SK-N-SH treated with all-trans-retinoic acid at 6 μM for 48 hours (cell line): ENCODE measurements at regions not wholly inside any gene's neighbourhood (a gene's known extent, or its start where the extent isn't known, plus 50 kb on each side); places are given as distances from the start of the nearest gene placed in this dataset.

ENCODE experiments used
- ATAC-seq: fragments of 200-7000 bp; cut with Tn5 transposase; 3 replicates; pipeline ENCODE4 v1.9.1; 2020; ENCODE audit warnings: mild to moderate bottlenecking, moderate library complexity
- ARNTL ChIP-seq: fragments of 450-650 bp; formaldehyde crosslinking; IDR thresholded peaks from 2 replicates; pipeline ENCODE4 v1.5.0; 2020; ENCODE audit warnings: low read depth, mild to moderate bottlenecking, moderate library complexity, borderline replicate concordance
- BACH2 ChIP-seq: fragments of 250-450 bp; sonication (Bioruptor Pico); IDR thresholded peaks from 2 replicates; pipeline ENCODE4 v1.9.0; 2021; ENCODE audit warnings: mild to moderate bottlenecking, borderline replicate concordance
- CSDC2 ChIP-seq: fragments of 250-450 bp; sonication (Bioruptor Pico); IDR thresholded peaks from 2 replicates; pipeline ENCODE4 v1.5.0; 2020; ENCODE audit warnings: mild to moderate bottlenecking, moderate library complexity
- ESRRG ChIP-seq: fragments of 250-450 bp; sonication (Bioruptor Pico); IDR thresholded peaks from 2 replicates; pipeline ENCODE4 v1.6.1; 2021; ENCODE audit warnings: mild to moderate bottlenecking
- GLIS3 ChIP-seq: fragments of 250-450 bp; sonication (Bioruptor Pico); IDR thresholded peaks from 2 replicates; pipeline ENCODE4 v1.5.0; 2020; ENCODE audit warnings: mild to moderate bottlenecking, moderate library complexity
- ISL1 ChIP-seq: fragments of 250-450 bp; sonication (Bioruptor Pico); IDR thresholded peaks from 2 replicates; pipeline ENCODE4 v2.1.2; 2022; ENCODE audit warnings: mild to moderate bottlenecking, moderate library complexity
- OSR1 ChIP-seq: fragments of 250-450 bp; sonication (Bioruptor Pico); IDR thresholded peaks from 2 replicates; pipeline ENCODE4 v1.8.0; 2022; ENCODE audit warnings: moderate library complexity, mild to moderate bottlenecking, inconsistent platforms
- PATZ1 ChIP-seq: fragments of 250-450 bp; sonication (Bioruptor Pico); IDR thresholded peaks from 2 replicates; pipeline ENCODE4 v1.8.0; 2020; ENCODE audit warnings: mild to moderate bottlenecking, moderate library complexity, borderline replicate concordance
- PPARA ChIP-seq: fragments of 250-450 bp; sonication (Bioruptor Pico); IDR thresholded peaks from 2 replicates; pipeline ENCODE4 v1.5.0; 2020; ENCODE audit warnings: mild to moderate bottlenecking, borderline replicate concordance
- RARB ChIP-seq: fragments of 250-450 bp; sonication (Bioruptor Pico); IDR thresholded peaks from 2 replicates; pipeline ENCODE4 v1.8.0; 2021; ENCODE audit warnings: mild to moderate bottlenecking, moderate library complexity
- SNAI2 ChIP-seq: fragments of 250-450 bp; sonication (Bioruptor Pico); IDR thresholded peaks from 2 replicates; pipeline ENCODE4 v1.5.0; 2020; ENCODE audit warnings: mild to moderate bottlenecking, moderate library complexity
- TCF4 ChIP-seq: fragments of 250-450 bp; sonication (Bioruptor Pico); IDR thresholded peaks from 2 replicates; pipeline ENCODE4 v1.8.0; 2021; ENCODE audit warnings: mild to moderate bottlenecking, moderate library complexity, borderline replicate concordance
- TOX ChIP-seq: fragments of 250-450 bp; sonication (Bioruptor Pico); IDR thresholded peaks from 2 replicates; pipeline ENCODE4 v1.8.0; 2021; ENCODE audit warnings: mild to moderate bottlenecking, moderate library complexity, borderline replicate concordance
- TSHZ2 ChIP-seq: fragments of 250-450 bp; sonication (Bioruptor Pico); IDR thresholded peaks from 2 replicates; pipeline ENCODE4 v1.5.0; 2020; ENCODE audit warnings: mild to moderate bottlenecking, moderate library complexity
- ZC3H10 ChIP-seq: fragments of 250-450 bp; sonication (Bioruptor Pico); IDR thresholded peaks from 2 replicates; pipeline ENCODE4 v1.5.1; 2021; ENCODE audit warnings: mild to moderate bottlenecking, moderate library complexity
- ZFP3 ChIP-seq: fragments of 250-450 bp; sonication (Bioruptor Pico); IDR thresholded peaks from 2 replicates; pipeline ENCODE4 v1.5.0; 2020; ENCODE audit warnings: mild to moderate bottlenecking, moderate library complexity
- ZFP30 ChIP-seq: fragments of 450-650 bp; formaldehyde crosslinking; IDR thresholded peaks from 2 replicates; pipeline ENCODE4 v1.5.0; 2022; ENCODE audit warnings: mild to moderate bottlenecking, moderate library complexity
- ZNF70 ChIP-seq: fragments of 450-650 bp; formaldehyde crosslinking; IDR thresholded peaks from 2 replicates; pipeline ENCODE4 v1.5.0; 2020; ENCODE audit warnings: mild to moderate bottlenecking, moderate library complexity
- ZNF8 ChIP-seq: fragments of 450-650 bp; formaldehyde crosslinking; IDR thresholded peaks from 2 replicates; pipeline ENCODE4 v1.5.0; 2020; ENCODE audit warnings: mild to moderate bottlenecking, moderate library complexity
- TF ChIP-seq, protein P1 (sequence below): fragments of 250-450 bp; sonication (Bioruptor Pico); IDR thresholded peaks from 2 replicates; pipeline ENCODE4 v1.5.1; 2021; ENCODE audit warnings: mild to moderate bottlenecking, moderate library complexity

DNA sequence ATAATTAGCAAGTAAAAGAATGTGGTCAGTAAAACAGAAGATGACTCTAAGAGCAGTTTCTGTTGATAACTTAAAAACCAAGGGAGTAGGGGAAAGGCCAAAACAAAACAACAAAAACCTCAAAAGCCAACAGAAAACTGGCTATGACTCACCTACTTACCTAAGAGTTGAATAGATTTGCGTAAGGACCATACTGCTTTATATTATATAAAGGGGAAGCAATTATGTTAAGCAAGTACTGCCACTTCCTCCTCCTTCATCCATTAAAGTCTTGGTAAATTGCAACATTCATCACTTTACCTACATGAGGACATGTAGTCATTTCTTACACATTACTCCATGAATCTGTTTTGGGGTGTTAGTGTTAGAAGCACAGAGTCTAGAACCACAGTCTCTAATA is 85.9 kb upstream of the FAM47A start (continued):
- TF ChIP-seq PATZ1 (no peak), ZFP30 (CRISPR knock-in tag) (no peak), CSDC2 (CRISPR knock-in tag) (no peak), ZFP3 (no peak), ZC3H10 (no peak), PPARA (no peak), ZNF8 (CRISPR knock-in tag) (no peak), ISL1 (CRISPR knock-in tag) (no peak), ARNTL (CRISPR knock-in tag) (no peak), OSR1 (CRISPR knock-in tag) (no peak), TCF4 (no peak), GLIS3 (no peak), TOX (CRISPR knock-in tag) (no peak), SNAI2 (CRISPR knock-in tag) (no peak)

DNA sequence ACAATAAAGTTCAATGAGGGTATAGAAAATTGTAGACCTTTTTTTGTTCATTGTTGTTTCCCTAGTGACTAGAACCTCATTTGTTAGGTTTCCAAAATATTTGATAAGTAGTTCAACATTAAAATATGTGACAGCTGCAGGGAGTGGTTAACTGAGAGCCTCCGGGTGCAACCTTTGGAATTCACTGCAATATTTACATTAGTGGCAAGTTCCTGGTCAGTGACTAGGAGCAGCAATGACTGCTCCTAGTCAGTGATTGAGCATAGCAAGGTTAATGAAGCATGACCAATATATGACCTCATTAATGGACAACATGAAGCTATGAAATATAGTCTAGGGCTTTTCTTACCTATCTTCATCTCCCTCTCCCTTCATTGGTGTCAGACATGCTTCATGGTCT is 65.8 kb upstream of the FAM47A start:
- TF ChIP-seq ZFP30 (CRISPR knock-in tag) (no peak), TSHZ2 (CRISPR knock-in tag) (no peak), GLIS3 (no peak), BACH2 (CRISPR knock-in tag) (no peak), PPARA (no peak), ZNF70 (CRISPR knock-in tag) (no peak), ZFP3 (no peak), TOX (CRISPR knock-in tag) (no peak), PATZ1 (no peak), ESRRG (no peak), RARB (CRISPR knock-in tag) (no peak)
- TF ChIP-seq, protein P1, sequence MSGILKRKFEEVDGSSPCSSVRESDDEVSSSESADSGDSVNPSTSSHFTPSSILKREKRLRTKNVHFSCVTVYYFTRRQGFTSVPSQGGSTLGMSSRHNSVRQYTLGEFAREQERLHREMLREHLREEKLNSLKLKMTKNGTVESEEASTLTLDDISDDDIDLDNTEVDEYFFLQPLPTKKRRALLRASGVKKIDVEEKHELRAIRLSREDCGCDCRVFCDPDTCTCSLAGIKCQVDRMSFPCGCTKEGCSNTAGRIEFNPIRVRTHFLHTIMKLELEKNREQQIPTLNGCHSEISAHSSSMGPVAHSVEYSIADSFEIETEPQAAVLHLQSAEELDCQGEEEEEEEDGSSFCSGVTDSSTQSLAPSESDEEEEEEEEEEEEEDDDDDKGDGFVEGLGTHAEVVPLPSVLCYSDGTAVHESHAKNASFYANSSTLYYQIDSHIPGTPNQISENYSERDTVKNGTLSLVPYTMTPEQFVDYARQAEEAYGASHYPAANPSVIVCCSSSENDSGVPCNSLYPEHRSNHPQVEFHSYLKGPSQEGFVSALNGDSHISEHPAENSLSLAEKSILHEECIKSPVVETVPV (CRISPR knock-in tag), result no peak
- ATAC-seq, result no peak
